ENCODE measurements at regions not wholly inside any gene's neighbourhood (a gene's known extent, or its start where the extent isn't known, plus 50 kb on each side); places are given as distances from the start of the nearest gene placed in this dataset.
A peak's percentile ranks its signal among the peaks of the same experiment; 100 is the strongest.

DNA sequence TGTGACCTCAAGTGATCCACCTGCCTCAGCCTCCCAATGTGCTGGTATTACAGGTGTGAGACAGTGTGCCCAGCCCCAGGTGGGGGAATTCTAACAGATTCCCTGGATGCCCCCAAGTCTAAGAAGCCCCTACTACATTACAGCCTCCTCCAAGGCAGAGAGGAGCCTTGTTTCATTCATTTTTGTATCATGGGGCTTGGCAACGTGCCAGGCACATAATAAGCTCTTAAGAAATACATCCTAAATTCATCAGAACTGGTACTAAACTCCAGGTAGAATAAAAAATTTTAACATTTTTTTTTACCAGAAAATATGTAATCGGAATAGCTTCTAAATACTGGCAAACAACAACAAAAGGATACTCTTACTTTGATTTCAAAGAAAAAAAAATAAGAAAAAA is 127.1 kb downstream of the CHIC2 start:
- Histone ChIP-seq H3K36me3 (ENCODE audit: control insufficient read depth in 2 of 2, insufficient read depth in 2 of 2, low read length in 1 of 2) (no peaks in the 10 kb centered on the region), H3K27ac (ENCODE audit: low read depth in 2 of 2, low read length in 1 of 2) (no peak overlapping the region), H3K27me3 (ENCODE audit: control insufficient read depth in 1 of 2, insufficient read depth in 2 of 2, low read length in 2 of 2) (peaks cover 0 to 2% of the 10 kb centered on the region in 2 donors), H3K9me3 (ENCODE audit: control insufficient read depth in 2 of 2, insufficient read depth in 1 of 2, low read depth in 1 of 2, low read length in 1 of 2) (no peaks in the 10 kb centered on the region), H3K4me1 (ENCODE audit: control insufficient read depth in 2 of 2, insufficient read depth in 2 of 2, low read length in 1 of 2) (no peaks in the 10 kb centered on the region), H3K4me3 (ENCODE audit: low read depth in 1 of 2, low read length in 2 of 2) (no peak overlapping the region)
- 54 to 57% methylated on average over 2 of the region's 2 CpGs for WGBS, 2 donors

GRCh38 chr4:53935780-53936179 is 128.6 kb downstream of the CHIC2 start:
- Histone ChIP-seq H3K9me3 (ENCODE audit: control insufficient read depth in 2 of 2, insufficient read depth in 1 of 2, low read depth in 1 of 2, low read length in 1 of 2) (no peaks in the 10 kb centered on the region), H3K4me1 (ENCODE audit: control insufficient read depth in 2 of 2, insufficient read depth in 2 of 2, low read length in 1 of 2) (no peaks in the 10 kb centered on the region), H3K27me3 (ENCODE audit: control insufficient read depth in 1 of 2, insufficient read depth in 2 of 2, low read length in 2 of 2) (peaks cover 0 to 2% of the 10 kb centered on the region in 2 donors), H3K36me3 (ENCODE audit: control insufficient read depth in 2 of 2, insufficient read depth in 2 of 2, low read length in 1 of 2) (no peaks in the 10 kb centered on the region), H3K4me3 (ENCODE audit: low read depth in 1 of 2, low read length in 2 of 2) (no peak overlapping the region), H3K27ac (ENCODE audit: low read depth in 2 of 2, low read length in 1 of 2) (no peak overlapping the region)

- H3K36me3 ChIP-seq (ENCODE audit: control insufficient read depth in 2 of 2, insufficient read depth in 2 of 2, low read length in 1 of 2), result no peaks in the 10 kb centered on the region
- 57 to 59% methylated on average over 7 of the region's 7 CpGs for WGBS, 2 donors
- H3K9me3 ChIP-seq (ENCODE audit: control insufficient read depth in 2 of 2, insufficient read depth in 1 of 2, low read depth in 1 of 2, low read length in 1 of 2), result no peaks in the 10 kb centered on the region
- no peak overlapping the region for H3K4me3 ChIP-seq (ENCODE audit: low read depth in 1 of 2, low read length in 2 of 2)
- no peaks in the 10 kb centered on the region for H3K4me1 ChIP-seq (ENCODE audit: control insufficient read depth in 2 of 2, insufficient read depth in 2 of 2, low read length in 1 of 2)
- peaks cover 0 to 2% of the 10 kb centered on the region in 2 donors for H3K27me3 ChIP-seq (ENCODE audit: control insufficient read depth in 1 of 2, insufficient read depth in 2 of 2, low read length in 2 of 2)
- no peak overlapping the region for H3K27ac ChIP-seq (ENCODE audit: low read depth in 2 of 2, low read length in 1 of 2)
Observed at GRCh38 chr4:53932796-53933610, 131.4 kb downstream of the CHIC2 start.

GRCh38 chr4:53931461-53931961 is 132.9 kb downstream of the CHIC2 start:
- H3K27me3 ChIP-seq (ENCODE audit: control insufficient read depth in 1 of 2, insufficient read depth in 2 of 2, low read length in 2 of 2), result no peaks in the 10 kb centered on the region
- H3K27ac ChIP-seq (ENCODE audit: low read depth in 2 of 2, low read length in 1 of 2), result no peak overlapping the region
- no peaks in the 10 kb centered on the region for H3K36me3 ChIP-seq (ENCODE audit: control insufficient read depth in 2 of 2, insufficient read depth in 2 of 2, low read length in 1 of 2)
- no peak overlapping the region for H3K4me3 ChIP-seq (ENCODE audit: low read depth in 1 of 2, low read length in 2 of 2)
- 92 to 95% methylated on average over 4 of the region's 4 CpGs for WGBS, 2 donors
- H3K4me1 ChIP-seq (ENCODE audit: control insufficient read depth in 2 of 2, insufficient read depth in 2 of 2, low read length in 1 of 2), result peaks cover 0 to 5% of the 10 kb centered on the region in 2 donors
- H3K9me3 ChIP-seq (ENCODE audit: control insufficient read depth in 2 of 2, insufficient read depth in 1 of 2, low read depth in 1 of 2, low read length in 1 of 2), result no peaks in the 10 kb centered on the region

DNA sequence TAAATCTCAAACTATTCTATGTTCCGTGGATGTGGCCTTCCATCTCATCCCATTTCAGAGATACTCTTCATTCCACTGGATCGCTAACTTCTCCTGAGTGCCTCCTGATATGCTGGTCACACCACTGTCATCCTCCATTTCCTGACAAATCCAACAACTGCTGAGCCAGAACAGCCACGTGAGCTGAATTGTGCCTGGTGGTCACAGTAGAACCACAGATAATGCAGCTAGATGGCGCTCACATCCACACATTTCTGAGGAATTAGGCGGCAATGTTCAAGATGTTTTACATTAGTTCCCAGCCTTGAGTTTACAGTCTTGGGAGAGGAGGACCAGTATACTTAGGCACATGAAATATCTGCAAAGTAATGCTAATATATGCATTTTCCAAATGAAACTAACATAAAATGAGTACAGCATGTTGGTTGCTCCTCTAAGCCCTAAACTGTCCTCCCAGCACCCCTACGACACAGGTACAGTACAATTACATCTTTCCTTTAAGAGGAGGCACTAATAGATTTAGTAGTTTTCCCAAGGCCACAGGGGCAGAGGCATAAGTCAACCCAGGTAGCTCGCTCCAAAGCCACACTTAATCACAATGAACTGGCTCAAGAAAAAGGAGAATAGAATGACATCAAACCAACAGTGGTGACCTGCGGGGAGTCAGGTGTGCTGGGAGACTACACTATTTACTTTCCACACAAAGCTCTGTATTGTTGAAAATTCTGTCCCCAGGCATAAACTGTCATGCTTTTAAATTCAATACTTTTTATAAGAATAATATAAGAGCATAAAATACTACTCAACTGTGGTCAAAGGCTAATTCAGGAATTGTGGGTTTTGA is 134.2 kb downstream of the CHIC2 start:
- Histone ChIP-seq H3K4me1 (ENCODE audit: control insufficient read depth in 2 of 2, insufficient read depth in 2 of 2, low read length in 1 of 2) (peaks cover 0 to 14% of the 10 kb centered on the region in 2 donors), H3K36me3 (ENCODE audit: control insufficient read depth in 2 of 2, insufficient read depth in 2 of 2, low read length in 1 of 2) (no peaks in the 10 kb centered on the region), H3K27ac (ENCODE audit: low read depth in 2 of 2, low read length in 1 of 2) (no peak overlapping the region), H3K27me3 (ENCODE audit: control insufficient read depth in 1 of 2, insufficient read depth in 2 of 2, low read length in 2 of 2) (no peaks in the 10 kb centered on the region), H3K4me3 (ENCODE audit: low read depth in 1 of 2, low read length in 2 of 2) (no peak overlapping the region), H3K9me3 (ENCODE audit: control insufficient read depth in 2 of 2, insufficient read depth in 1 of 2, low read depth in 1 of 2, low read length in 1 of 2) (no peaks in the 10 kb centered on the region)
- WGBS, 2 donors, result 36 to 39% methylated on average over 8 of the region's 8 CpGs

DNA sequence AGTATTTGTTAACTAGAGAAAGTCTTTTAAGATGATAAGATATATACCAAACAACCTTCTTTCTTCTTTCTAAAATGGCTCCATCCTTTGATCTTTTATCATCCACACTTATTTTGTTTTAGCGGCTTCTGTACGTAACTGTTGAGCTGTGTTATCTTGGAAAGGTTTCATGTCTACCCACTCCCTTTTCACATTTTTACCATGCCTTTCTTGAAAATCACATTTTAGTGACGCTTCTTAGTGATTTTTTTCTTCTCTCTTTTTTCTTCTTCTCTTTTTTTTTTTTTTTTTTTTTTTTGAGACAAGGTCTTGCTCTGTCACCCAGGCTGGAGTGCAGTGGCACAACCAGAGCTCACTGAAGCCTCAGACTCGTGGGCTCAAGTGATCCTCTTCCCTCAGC is 135.1 kb downstream of the CHIC2 start:
- no peaks in the 10 kb centered on the region for H3K36me3 ChIP-seq (ENCODE audit: control insufficient read depth in 2 of 2, insufficient read depth in 2 of 2, low read length in 1 of 2)
- H3K9me3 ChIP-seq (ENCODE audit: control insufficient read depth in 2 of 2, insufficient read depth in 1 of 2, low read depth in 1 of 2, low read length in 1 of 2), result no peaks in the 10 kb centered on the region
- no peak overlapping the region for H3K27ac ChIP-seq (ENCODE audit: low read depth in 2 of 2, low read length in 1 of 2)
- H3K4me1 ChIP-seq (ENCODE audit: control insufficient read depth in 2 of 2, insufficient read depth in 2 of 2, low read length in 1 of 2), result peaks cover 0 to 19% of the 10 kb centered on the region in 2 donors
- 72 to 77% methylated on average over 4 of the region's 4 CpGs for WGBS, 2 donors
- no peak overlapping the region for H3K4me3 ChIP-seq (ENCODE audit: low read depth in 1 of 2, low read length in 2 of 2)
- no peaks in the 10 kb centered on the region for H3K27me3 ChIP-seq (ENCODE audit: control insufficient read depth in 1 of 2, insufficient read depth in 2 of 2, low read length in 2 of 2)

- Histone ChIP-seq H3K27ac (ENCODE audit: low read depth in 2 of 2, low read length in 1 of 2) (peak overlapping the region in 1 of 2 donors; percentile 66), H3K4me1 (ENCODE audit: control insufficient read depth in 2 of 2, insufficient read depth in 2 of 2, low read length in 1 of 2) (peaks cover 0 to 19% of the 10 kb centered on the region in 2 donors), H3K27me3 (ENCODE audit: control insufficient read depth in 1 of 2, insufficient read depth in 2 of 2, low read length in 2 of 2) (no peaks in the 10 kb centered on the region), H3K4me3 (ENCODE audit: low read depth in 1 of 2, low read length in 2 of 2) (no peak overlapping the region), H3K9me3 (ENCODE audit: control insufficient read depth in 2 of 2, insufficient read depth in 1 of 2, low read depth in 1 of 2, low read length in 1 of 2) (no peaks in the 10 kb centered on the region), H3K36me3 (ENCODE audit: control insufficient read depth in 2 of 2, insufficient read depth in 2 of 2, low read length in 1 of 2) (no peaks in the 10 kb centered on the region)
Observed at GRCh38 chr4:53928825-53929224, 135.6 kb downstream of the CHIC2 start.

GRCh38 chr4:53925050-53925605 is 139.3 kb downstream of the CHIC2 start:
- peak overlapping the region; percentile 60 to 65 for H3K27ac ChIP-seq (ENCODE audit: low read depth in 2 of 2, low read length in 1 of 2)
- 54 to 69% methylated on average over 2 of the region's 2 CpGs for WGBS, 2 donors
- no peak overlapping the region for H3K4me3 ChIP-seq (ENCODE audit: low read depth in 1 of 2, low read length in 2 of 2)

GRCh38 chr4:53924333-53925049 is 139.9 kb downstream of the CHIC2 start:
- Histone ChIP-seq H3K27me3 (ENCODE audit: control insufficient read depth in 1 of 2, insufficient read depth in 2 of 2, low read length in 2 of 2) (no peaks in the 10 kb centered on the region), H3K4me3 (ENCODE audit: low read depth in 1 of 2, low read length in 2 of 2) (no peak overlapping the region), H3K27ac (ENCODE audit: low read depth in 2 of 2, low read length in 1 of 2) (peak overlapping the region; percentile 60 to 86), H3K36me3 (ENCODE audit: control insufficient read depth in 2 of 2, insufficient read depth in 2 of 2, low read length in 1 of 2) (no peaks in the 10 kb centered on the region), H3K4me1 (ENCODE audit: control insufficient read depth in 2 of 2, insufficient read depth in 2 of 2, low read length in 1 of 2) (peaks cover 0 to 20% of the 10 kb centered on the region in 2 donors), H3K9me3 (ENCODE audit: control insufficient read depth in 2 of 2, insufficient read depth in 1 of 2, low read depth in 1 of 2, low read length in 1 of 2) (no peaks in the 10 kb centered on the region)
- WGBS, 2 donors, result 76 to 81% methylated on average over 7 of the region's 7 CpGs

More at GRCh38 chr4:53925050-53925605, 139.3 kb downstream of the CHIC2 start:
- Histone ChIP-seq H3K4me1 (ENCODE audit: control insufficient read depth in 2 of 2, insufficient read depth in 2 of 2, low read length in 1 of 2) (peaks cover 0 to 20% of the 10 kb centered on the region in 2 donors), H3K9me3 (ENCODE audit: control insufficient read depth in 2 of 2, insufficient read depth in 1 of 2, low read depth in 1 of 2, low read length in 1 of 2) (no peaks in the 10 kb centered on the region), H3K36me3 (ENCODE audit: control insufficient read depth in 2 of 2, insufficient read depth in 2 of 2, low read length in 1 of 2) (no peaks in the 10 kb centered on the region), H3K27me3 (ENCODE audit: control insufficient read depth in 1 of 2, insufficient read depth in 2 of 2, low read length in 2 of 2) (no peaks in the 10 kb centered on the region)
